Fibroblast of gingiva (primary cell): ENCODE measurements at regions not wholly inside any gene's neighbourhood (a gene's known extent, or its start where the extent isn't known, plus 50 kb on each side); places are given as distances from the start of the nearest gene placed in this dataset.

Experiments used
- DNase-seq: peaks from one replicate; pipeline ENCODE4 v3.0.0-alpha.2; 2011; ENCODE audit warnings: low read depth

DNA sequence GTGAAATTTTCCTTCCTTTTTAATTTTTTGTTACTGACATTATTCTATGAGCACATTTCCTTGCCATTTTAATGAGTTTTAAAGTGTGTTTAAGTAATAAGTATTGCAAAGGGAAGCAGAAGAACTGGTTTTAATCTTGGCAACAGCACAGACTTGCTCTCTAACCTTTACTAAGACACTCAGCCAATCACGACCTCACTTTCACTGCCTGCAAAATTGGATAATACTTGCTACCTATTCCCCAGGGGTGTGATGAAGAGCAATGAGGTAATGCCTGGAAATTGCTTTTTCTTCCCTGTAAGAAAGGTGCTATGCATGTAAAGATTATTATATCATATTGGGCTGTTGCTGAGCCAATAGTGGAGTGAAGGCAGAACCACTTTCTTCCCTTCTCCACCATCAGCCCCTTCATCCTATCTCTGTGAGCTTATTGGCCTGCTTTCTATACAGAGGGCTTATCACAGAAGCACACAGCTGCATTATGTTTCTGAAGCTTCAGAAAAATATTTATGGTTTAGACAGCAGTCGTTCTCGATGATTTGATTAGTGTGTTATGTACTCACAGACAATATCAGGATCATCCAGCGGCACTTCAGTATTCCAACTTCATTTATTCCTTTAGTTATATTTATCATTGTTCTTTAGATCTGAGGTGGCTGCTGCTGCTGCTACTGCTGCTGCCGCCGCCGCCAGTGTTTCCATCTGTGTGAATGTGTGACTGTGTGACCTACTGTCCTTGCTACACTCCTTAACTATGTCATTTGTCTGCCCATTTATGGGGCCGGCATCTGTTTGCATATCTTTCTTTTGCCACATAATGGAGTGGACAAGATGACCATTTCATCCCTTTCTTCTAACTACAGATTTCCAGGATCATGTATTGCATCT lies 255.1 kb downstream of the C4orf33 start:
- no peak for DNase-seq

DNA sequence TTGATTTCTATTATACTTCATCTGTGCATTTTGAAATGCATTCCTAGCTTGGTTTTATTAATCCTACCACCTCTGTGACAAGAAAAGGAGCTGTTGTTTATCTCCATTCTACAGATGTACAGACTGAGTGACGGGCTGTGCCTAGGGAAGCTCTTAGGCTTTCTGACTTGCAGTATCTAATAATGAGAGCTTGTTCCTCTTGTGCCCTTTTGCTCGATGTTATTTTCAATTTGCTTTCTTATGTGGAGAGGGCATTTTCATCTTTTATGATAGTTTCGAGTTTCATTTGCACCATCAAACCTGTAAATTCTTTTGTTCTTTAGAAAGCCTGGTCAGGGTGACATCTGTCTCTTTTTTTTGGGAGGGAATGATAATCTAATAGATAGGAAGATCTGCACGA lies 256.5 kb downstream of the C4orf33 start:
- DNase-seq = no peak

DNA sequence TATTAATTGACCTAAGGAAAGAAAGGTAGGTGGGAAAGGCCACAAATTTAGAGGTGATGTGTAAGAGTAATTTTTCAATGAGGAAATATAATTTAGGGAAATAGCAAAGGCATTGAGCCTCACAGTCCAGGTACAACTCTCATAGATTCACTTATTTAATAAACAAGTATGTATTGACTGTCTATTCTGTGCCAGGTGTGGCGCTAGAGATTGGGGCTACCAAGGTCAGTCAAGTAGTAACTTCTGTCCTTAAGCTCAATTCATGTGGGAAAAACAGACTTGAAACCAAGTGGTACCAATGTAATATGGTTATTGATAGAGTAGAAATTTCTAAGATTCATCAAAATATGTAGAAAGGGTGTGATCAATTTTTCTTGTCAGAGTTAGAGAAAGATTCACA lies 257.5 kb downstream of the C4orf33 start:
- no peak for DNase-seq

DNA sequence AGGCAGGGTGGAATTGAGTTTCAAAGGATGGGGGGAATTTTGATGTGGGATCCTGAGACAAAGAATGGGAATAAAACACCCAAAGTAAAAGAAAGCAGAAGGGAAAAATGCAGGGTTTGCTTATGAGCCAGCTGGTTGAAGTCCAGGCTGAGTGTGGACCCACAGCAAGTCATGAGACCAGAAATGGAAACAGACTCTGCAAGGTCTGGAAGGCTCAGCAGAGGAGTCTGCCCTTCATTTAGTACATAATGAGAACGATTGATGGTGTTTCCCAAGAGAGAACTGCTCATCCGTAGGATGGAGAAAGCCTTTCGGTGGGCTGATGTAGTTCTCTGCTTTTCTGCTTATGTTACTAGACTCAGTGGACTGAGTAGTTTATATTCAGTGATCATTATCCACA lies 259.1 kb downstream of the C4orf33 start:
- DNase-seq = no peak

DNA sequence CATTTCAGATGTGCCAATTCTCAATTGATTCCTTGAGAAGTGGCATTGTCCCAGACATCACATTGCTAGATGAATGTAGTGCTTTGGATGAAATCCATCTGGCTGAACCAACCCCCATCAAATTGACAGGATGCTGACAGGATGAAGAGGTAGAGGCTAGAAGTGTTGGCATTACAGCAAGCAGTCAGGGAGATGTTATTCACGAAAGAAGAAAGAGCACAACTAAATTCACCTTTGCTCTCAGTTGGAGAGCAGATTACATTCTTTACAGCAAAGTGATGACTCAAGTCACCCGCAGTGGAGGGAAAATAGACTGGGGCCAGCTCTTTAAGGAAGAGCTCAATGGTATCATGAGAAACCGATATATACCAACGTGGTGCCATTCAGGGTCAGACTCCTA lies 259.6 kb downstream of the C4orf33 start:
- DNase-seq = no peak

DNA sequence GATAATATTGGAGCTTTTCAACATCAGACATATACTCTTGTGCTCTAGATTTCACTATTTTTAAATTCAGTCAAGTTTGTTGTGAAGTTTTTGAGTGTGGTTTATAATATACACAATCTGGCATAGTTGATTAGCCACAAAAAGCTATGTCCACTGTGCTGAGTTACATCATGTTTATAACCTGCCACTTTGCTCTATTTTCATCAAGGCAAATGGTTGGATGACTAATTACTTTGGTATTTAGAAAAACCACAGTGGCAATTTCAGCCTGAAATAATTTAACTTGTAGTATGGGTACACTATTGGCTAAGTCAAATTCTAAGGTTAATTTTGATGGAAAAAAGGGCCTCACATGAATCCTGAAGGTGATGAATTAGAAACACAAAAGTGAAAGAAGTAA lies 262.6 kb downstream of the C4orf33 start:
- peak; percentile 51 for DNase-seq

DNA sequence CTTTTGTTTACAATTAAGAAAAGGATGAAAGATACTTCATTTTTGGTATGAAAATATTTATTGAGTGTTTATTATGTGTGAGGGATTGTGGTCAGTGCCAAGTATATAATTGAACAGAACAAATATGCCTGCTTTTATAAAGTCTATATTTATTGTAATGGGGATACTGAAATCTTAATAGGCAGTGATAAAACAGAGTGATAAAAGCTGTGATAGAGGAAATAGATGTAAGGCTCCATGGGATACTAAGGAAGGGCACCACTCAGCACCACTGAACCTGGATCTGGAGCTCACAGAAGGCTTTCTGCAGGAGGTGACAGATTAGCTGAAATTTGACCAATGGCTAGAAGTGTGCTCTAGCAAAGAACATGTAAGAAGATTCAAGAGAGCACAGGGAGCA lies 263.5 kb downstream of the C4orf33 start:
- DNase-seq = no peak

DNA sequence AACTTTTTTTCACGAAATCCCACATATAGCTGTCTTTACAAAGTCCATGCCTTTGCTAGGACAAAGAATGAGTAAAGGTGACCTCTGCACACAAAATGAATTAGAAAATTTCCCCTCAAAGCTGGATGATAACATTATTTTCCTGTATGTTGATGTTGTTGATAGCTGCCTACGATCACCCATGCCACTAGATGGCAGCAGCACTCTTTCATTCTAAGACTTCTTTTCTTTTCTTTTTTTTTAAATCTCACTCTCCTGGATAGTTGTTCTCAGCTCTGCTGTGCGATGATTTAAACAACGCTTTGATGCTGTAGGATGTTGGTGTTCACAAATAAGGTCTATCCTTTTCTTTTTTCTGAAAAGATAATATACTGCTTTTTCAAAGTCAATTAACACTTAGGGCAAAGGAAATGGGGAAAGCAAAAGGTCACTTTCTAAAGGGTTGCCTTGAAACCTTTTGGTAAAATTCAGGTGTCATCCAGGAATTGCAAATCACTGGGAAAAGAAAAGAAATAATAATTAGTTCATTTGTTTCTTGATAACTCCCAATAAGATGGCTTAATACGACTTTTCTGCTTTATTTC lies 266.8 kb downstream of the C4orf33 start:
- DNase-seq = peak; percentile 57

DNA sequence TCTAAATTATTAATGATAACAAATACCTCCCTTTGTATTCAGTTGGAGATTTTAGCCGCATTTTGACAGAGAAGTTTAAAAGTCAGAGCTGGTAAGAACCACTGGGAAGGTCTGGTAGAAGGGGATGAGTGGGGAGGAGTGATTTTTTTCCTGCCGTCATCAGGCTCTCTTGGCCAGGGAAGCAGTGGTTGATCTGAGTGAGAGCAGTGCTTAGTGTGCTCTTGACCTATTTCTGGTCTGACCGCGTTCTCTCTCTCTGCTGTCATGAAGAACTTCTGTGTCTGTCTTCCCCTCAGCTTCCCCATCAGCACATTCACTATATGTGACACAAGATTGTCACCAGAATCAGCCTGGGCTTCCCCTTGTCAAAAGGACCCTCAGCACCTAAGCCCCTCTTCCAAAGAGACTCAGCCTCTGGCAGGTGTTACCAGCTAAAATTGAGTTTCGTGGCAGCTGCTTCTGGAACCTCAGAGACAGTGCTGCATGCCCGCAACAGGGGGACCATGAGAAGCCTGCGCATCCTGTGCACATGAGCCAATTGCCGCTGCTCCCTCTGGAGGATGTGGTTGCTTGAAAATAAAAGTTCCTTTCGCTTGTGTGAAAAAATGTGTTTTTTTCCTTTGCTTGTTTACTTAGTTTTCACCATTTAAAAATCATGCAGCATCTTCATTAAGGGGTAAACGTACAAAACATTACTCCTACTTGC lies 268.9 kb downstream of the C4orf33 start:
- no peak for DNase-seq

DNA sequence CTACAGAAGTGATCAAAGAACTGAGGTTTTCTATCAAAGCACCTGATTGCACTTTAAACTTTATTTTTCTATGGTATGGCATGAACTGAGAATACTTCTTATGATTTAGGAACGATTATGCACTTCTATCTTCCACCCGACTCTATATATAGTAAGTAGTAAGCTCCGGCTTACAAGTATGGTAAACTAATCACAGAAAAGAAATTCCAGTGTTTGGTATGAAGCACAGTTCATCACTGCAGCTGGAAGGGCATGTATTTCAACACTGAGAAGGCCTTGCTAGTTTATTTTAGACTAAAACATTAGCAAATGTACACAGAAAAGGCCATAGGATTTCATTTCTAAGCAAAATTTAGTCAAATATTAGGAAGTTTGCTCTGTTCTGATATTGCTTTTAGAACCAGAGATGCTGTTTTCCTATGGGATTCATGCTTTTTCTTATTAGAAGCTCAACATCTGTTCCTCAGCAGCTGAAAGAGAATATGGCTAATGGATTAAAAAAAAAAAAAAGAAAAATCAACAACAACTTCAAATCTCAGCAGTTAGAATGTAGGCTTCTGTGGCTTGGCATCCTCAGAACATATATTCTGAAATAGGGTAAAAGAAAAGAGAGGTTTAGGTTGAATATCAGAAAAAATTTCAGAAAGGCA lies 273.5 kb downstream of the C4orf33 start:
- DNase-seq = no peak

DNA sequence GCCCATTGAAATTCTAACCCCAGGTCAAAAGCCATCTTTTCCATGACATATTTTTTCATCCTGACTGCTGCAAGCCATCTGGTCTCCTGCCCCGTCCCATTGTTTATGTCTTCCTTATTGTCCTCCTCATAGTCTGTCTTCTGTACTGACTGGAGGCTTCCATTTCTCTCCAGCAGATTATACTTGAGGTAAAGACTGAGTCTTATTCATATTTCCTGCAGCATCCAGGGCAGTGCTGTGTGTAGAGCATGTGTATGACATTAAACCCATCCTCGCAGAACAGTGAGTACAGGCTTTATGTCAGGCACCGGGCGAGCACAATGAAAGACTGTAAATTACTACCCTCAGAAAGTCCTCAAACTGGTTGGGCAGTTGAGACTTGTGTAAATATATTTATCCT lies 275.1 kb downstream of the C4orf33 start:
- DNase-seq = no peak

DNA sequence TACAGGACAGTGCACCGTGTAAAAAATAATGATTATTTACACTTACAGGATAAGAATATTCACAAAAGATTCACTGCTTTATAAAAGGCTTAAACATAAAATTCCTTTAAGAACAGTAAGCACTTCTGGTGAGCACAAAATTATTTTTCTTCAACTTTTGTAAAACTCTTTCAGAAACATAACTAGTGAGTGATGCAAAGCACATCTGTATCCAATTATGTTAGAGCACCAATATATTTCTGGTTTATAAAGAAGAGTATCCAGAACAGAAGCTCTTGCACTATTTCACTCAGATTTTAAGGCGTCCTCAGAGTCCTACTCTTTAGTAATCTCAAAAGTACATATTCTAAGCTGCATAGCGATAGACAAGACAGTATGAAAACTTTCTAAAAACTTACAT lies 276.0 kb downstream of the C4orf33 start:
- peak; percentile 7 for DNase-seq

DNA sequence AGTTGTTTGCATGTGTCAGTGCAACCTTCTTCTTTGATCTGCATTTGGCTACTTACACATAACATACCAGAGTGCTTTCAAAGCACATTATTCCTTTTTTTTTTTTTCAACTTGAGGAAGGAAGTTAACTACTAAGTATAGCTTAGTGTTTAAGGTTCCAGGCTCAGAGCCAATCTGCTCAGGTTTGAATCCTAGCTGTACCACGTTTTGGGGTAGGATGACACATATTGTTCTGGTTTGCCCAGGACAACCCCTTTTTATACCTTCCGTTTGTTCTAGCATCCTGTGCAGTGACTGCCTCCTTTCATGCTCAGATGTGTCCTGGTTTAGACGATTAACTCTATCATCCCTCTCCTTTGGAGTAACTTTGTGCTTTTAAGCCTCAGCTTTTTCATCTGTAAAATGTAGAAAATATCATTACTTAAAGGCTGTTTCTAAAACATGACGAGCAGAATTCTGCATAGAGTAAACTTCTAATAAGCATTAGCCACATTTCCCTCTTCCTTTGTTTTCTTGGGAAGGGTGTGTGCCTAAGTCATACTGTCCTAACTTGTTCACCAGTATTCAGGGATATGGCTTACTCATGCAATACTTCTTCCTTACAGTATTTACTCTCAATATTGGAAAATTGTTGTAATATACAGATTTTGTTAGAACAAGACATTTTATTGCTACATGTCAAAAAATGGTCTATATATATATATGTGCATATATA lies 281.3 kb downstream of the C4orf33 start:
- DNase-seq = no peak

DNA sequence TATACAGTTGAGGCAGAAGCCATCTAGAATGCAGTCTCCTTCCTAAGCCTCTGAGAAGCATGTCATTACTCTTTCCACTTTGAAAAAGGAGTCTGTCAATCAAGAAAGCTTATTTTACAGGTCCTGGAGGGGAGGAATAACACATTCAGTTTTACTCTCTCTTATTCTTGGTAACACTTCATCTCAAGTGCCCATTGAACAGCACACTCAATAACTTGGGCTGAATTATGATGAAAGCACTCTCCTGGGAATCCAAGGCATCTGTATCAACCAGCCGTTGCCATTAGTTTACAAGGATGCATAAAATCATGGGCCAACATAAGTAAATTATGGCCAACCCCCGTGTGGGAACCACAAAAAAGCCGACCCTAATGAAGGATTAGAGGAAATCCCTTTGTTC lies 282.4 kb downstream of the C4orf33 start:
- no peak for DNase-seq

DNA sequence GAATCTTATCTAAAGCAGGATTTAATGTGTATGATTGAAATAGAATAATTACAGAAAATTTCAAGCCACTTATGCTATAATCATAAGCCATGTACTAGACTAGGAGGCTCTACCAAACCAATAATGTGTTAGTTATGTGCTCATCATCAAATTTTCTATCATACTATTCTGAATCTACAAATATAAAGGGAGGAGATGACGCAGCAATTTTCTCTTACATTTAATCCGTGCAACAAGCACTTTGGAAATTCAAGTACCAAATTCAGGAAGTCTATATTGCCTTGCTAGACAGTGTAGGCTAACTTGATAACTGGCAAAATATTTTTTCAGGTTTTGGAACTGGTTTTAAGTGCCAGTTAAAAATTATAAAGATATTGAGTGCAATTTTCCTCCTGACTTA lies 283.5 kb downstream of the C4orf33 start:
- DNase-seq = no peak

DNA sequence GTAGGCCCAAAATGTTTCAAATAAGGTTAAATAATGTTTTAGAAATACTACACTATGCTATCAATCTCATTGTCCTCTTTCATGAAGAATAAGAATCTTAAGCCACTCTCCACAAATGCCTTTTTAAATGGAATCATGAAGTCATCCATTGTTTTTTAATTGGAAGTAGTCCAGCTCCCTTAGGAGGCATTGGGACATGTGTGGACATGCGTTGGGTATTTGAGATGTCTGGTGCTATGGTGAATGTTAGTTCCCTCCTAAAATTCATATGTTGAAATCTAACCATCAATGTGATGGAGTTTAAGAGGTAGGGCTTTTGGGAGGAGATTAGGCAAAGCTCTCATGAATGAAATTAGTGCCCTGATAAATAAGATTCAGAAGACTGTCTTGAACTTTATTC lies 289.0 kb downstream of the C4orf33 start:
- DNase-seq = no peak

DNA sequence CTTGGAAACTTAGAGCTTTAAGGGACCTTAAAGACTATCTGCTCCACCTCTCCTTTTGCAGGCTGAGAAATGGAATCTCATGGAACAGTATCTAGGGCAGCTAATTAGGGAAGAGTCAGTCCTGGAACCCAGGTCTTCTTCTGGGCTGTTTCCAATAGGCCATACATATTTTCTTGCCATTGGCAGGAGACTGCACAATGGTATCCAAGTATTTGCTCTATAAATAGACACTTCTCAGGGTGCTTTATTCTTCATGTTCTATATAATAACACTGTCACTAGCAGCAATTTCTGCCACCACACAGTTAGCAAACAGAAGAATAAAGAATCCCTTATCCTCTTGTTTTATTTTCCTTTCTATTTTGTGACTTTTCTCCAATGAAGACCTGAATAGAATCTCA lies 291.7 kb downstream of the C4orf33 start:
- DNase-seq = no peak

DNA sequence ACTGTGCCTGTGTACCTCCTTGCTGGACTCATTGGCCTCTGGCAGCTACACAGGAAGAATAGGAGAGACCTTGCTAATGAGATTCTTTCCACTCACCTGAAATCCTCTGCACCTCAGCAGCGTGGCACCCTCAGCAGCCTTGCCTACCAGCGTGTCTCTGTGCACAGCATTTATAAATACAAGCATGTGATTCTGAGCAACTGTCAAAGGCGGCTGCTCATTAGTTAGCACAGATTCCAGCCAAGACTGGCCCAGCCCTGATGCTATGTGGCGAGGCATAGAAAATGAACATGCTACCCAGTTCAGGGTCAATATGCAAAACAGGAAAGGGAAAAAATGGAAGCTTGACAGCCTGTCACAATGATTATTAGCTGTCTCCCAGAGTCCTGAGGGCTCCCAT lies 298.0 kb downstream of the C4orf33 start:
- DNase-seq = no peak

DNA sequence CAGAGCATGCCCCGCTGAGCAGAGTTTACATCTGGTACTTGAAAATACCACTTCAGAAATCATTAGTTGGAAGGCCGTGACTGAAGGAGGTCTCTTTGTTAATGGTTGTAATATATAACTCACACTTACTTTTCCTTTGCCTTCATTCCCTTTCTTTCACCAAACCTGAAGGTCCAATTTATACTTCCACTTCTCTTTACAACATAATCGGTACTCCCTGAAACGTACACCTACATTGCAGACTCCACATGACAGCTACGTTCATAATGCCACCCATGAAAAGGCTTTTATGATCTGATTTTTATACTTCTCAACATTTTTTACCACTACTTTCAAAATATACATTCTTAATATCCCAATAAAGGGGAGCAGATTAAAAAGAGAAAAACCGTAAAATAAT lies 298.7 kb downstream of the C4orf33 start:
- no peak for DNase-seq

DNA sequence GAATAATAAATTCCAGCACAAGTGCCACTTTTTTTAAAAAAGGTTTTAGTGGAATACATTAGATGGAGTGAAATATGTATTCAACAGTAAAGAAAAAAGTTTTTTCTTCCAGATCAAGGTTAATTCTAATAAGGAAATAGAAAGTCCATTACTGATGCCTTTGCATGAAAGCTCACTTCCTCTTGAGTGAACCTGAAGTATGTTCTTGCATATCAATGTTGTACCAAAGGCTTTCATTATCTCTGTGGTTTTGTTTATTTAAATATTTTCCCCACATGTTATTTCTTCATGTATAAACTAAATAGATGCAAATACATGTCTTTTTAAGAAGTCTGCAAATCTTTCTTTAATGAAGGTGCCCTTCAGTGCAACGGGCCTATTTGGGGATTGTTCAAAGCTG lies 307.9 kb downstream of the C4orf33 start:
- no peak for DNase-seq

DNA sequence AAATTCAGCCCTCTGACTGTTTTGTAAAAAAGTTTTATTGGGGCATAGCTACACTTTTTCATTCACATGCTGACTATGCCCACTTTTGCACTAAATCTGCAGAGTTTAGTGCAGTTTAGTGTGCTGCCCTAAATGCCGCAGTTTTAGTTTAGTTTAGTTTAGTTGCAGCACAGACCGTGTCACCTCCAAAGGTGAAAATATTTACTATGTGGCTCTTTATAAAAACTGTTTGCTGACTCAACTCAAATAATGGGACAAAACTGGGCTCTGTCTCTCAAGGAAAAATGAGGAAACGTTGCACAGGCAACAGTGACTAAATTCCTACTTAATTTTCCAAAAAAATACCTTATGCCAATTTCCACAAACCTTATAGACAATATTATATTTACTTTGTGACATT lies 314.2 kb downstream of the C4orf33 start:
- DNase-seq = no peak

DNA sequence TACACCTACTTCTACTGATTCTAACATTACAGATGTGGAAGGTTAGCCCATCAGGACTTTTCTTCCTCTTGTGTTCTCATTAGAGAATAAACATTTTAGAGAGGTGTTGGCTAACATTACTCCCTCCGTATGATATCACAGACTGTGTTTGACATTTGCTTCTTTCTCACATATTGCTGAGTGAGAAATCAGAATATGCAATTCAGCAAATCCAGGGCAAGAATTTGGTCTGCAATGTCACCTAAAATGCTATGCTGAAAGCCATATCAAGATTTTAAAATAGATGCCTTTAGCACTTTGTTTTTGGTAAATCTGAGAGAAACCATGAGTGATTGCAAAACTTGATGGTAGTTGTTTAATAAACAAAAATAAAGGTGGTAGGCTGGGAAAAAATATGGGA lies 319.1 kb downstream of the C4orf33 start:
- DNase-seq = no peak
